HG03378 (cell line): ENCODE measurements at regions not wholly inside any gene's neighbourhood (a gene's known extent, or its start where the extent isn't known, plus 50 kb on each side); places are given as distances from the start of the nearest gene placed in this dataset.
A peak's percentile ranks its signal among the peaks of the same experiment; 100 is the strongest.

ENCODE experiments used
- ATAC-seq: cut with Tn5 transposase; IDR thresholded peaks from one replicate; pipeline ENCODE4 v1.9.1; 2021; ENCODE audit warnings: mild to moderate bottlenecking, moderate library complexity; ENCODE audit not compliant: unreplicated experiment

GRCh38 chr2:191738003-191738402 lies 60.1 kb downstream of the NABP1 start:
- no peak for ATAC-seq

GRCh38 chr2:191738667-191739066 lies 60.7 kb downstream of the NABP1 start:
- ATAC-seq = no peak

GRCh38 chr2:191739194-191739593 lies 61.3 kb downstream of the NABP1 start:
- no peak for ATAC-seq

GRCh38 chr2:191740016-191740419 lies 62.1 kb downstream of the NABP1 start:
- peak; percentile 95 for ATAC-seq

- ATAC-seq = no peak
These were observed 62.8 kb downstream of the NABP1 start for GRCh38 chr2:191740759-191741158.

GRCh38 chr2:191746346-191747169 lies 68.6 kb downstream of the NABP1 start:
- no peak for ATAC-seq

- no peak for ATAC-seq
These were observed 69.2 kb downstream of the NABP1 start for GRCh38 chr2:191747170-191747530.

GRCh38 chr2:191748059-191748461 lies 70.1 kb downstream of the NABP1 start:
- peak; percentile 45 for ATAC-seq

GRCh38 chr2:191748528-191749180 lies 70.7 kb downstream of the NABP1 start:
- peak; percentile 84 for ATAC-seq

GRCh38 chr2:191749181-191749540 lies 71.2 kb downstream of the NABP1 start:
- ATAC-seq = peak; percentile 10

GRCh38 chr2:191754103-191754502 lies 76.2 kb downstream of the NABP1 start:
- ATAC-seq = no peak

- ATAC-seq = no peak
These were observed 78.8 kb downstream of the NABP1 start for GRCh38 chr2:191756761-191757160.

GRCh38 chr2:191757208-191757607 lies 79.3 kb downstream of the NABP1 start:
- ATAC-seq = no peak

- ATAC-seq = peak; percentile 100
These were observed 80.9 kb downstream of the NABP1 start for GRCh38 chr2:191758518-191759507.

GRCh38 chr2:191759680-191760079 lies 81.7 kb downstream of the NABP1 start:
- ATAC-seq = no peak

GRCh38 chr2:191760655-191761262 lies 82.8 kb downstream of the NABP1 start:
- no peak for ATAC-seq

- no peak for ATAC-seq
These were observed 73.8 kb downstream of the CAVIN2 start for GRCh38 chr2:191773136-191773535.

GRCh38 chr2:191777351-191777750 lies 69.5 kb downstream of the CAVIN2 start:
- no peak for ATAC-seq

GRCh38 chr2:191778041-191778440 lies 68.8 kb downstream of the CAVIN2 start:
- ATAC-seq = no peak

- no peak for ATAC-seq
These were observed 64.5 kb downstream of the CAVIN2 start for GRCh38 chr2:191782351-191782750.

- ATAC-seq = peak; percentile 89
These were observed 63.5 kb downstream of the CAVIN2 start for GRCh38 chr2:191783416-191783815.
